Panc1 (cell line): ENCODE measurements at regions not wholly inside any gene's neighbourhood (a gene's known extent, or its start where the extent isn't known, plus 50 kb on each side); places are given as distances from the start of the nearest gene placed in this dataset.

Source experiments
- CTCF ChIP-seq: fragments of 450-650 bp; IDR thresholded peaks from 2 replicates; pipeline ENCODE4 v1.5.1; 2017; ENCODE audit warnings: mild to moderate bottlenecking
- POLR2AphosphoS5 ChIP-seq: IDR thresholded peaks from 2 replicates; pipeline ENCODE4 v1.6.1; 2012; ENCODE audit warnings: mild to moderate bottlenecking, low read depth, low read length, moderate library complexity
- SIN3A ChIP-seq: IDR thresholded peaks from 2 replicates; pipeline ENCODE4 v1.6.1; 2012; ENCODE audit warnings: low read depth, mild to moderate bottlenecking, low read length, moderate library complexity, borderline replicate concordance; ENCODE audit not compliant: insufficient read depth
- TCF7L2 ChIP-seq: IDR thresholded peaks from 2 replicates; pipeline ENCODE4 v1.6.1; 2011; ENCODE audit warnings: mild to moderate bottlenecking, low read depth, low read length, inconsistent platforms
- TF ChIP-seq, protein P1 (sequence below), 2 experiments: IDR thresholded peaks; 2 replicates each; pipeline ENCODE4 v1.6.1; 2011 to 2012; ENCODE audit warnings: low read depth in 2 of 2, control low read depth in 1 of 2, low read length in 1 of 2, mild to moderate bottlenecking in 1 of 2, moderate library complexity in 1 of 2; ENCODE audit not compliant: insufficient read depth in 1 of 2

- no peak for TF ChIP-seq CTCF
- TF ChIP-seq SIN3A = no peak
- TF ChIP-seq, protein P1, sequence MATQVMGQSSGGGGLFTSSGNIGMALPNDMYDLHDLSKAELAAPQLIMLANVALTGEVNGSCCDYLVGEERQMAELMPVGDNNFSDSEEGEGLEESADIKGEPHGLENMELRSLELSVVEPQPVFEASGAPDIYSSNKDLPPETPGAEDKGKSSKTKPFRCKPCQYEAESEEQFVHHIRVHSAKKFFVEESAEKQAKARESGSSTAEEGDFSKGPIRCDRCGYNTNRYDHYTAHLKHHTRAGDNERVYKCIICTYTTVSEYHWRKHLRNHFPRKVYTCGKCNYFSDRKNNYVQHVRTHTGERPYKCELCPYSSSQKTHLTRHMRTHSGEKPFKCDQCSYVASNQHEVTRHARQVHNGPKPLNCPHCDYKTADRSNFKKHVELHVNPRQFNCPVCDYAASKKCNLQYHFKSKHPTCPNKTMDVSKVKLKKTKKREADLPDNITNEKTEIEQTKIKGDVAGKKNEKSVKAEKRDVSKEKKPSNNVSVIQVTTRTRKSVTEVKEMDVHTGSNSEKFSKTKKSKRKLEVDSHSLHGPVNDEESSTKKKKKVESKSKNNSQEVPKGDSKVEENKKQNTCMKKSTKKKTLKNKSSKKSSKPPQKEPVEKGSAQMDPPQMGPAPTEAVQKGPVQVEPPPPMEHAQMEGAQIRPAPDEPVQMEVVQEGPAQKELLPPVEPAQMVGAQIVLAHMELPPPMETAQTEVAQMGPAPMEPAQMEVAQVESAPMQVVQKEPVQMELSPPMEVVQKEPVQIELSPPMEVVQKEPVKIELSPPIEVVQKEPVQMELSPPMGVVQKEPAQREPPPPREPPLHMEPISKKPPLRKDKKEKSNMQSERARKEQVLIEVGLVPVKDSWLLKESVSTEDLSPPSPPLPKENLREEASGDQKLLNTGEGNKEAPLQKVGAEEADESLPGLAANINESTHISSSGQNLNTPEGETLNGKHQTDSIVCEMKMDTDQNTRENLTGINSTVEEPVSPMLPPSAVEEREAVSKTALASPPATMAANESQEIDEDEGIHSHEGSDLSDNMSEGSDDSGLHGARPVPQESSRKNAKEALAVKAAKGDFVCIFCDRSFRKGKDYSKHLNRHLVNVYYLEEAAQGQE (IDR thresholded peaks at IDR 0.05; ENCODE audit: insufficient read depth in 1 of 2, low read depth in 2 of 2, low read length in 1 of 2) = no peak
- TF ChIP-seq POLR2AphosphoS5 = no peak
- TF ChIP-seq TCF7L2 = no peak
Measured at GRCh38 chr15:62676891-62677290, 365.7 kb upstream of the TPM1 start.
